GM19025 (cell line): ENCODE measurements at regions not wholly inside any gene's neighbourhood (a gene's known extent, or its start where the extent isn't known, plus 50 kb on each side); places are given as distances from the start of the nearest gene placed in this dataset.
"Not testable (repeated sequence)": the region's sequence is repeated elsewhere in the genome, so short reads cannot be mapped to it uniquely, and the experiment has no call there.

Experiments
- ATAC-seq: cut with Tn5 transposase; IDR thresholded peaks from one replicate; pipeline ENCODE4 v1.9.1; 2021; ENCODE audit warnings: mild to moderate bottlenecking, low read depth, moderate library complexity; ENCODE audit not compliant: unreplicated experiment

DNA sequence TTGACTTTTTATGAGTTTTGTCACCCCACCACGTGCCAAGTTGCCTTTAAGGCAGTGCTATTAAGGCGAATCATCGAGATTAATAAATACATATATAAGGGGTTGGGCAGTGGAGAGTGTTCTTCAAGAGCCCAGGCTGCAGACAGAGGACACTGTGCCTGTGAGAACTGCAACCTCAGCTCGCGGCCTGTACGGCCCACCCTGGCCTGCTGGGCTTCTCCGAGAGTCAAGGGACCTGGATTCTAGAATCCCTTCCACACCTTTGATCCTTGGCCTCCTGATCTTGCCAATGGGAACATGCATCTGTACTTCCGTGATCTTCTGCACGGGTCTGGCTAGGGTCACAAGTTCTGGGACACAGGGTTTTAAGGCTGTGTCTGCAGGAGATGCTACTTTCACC, 54.5 kb downstream of the IRX5 start:
- no peak for ATAC-seq

DNA sequence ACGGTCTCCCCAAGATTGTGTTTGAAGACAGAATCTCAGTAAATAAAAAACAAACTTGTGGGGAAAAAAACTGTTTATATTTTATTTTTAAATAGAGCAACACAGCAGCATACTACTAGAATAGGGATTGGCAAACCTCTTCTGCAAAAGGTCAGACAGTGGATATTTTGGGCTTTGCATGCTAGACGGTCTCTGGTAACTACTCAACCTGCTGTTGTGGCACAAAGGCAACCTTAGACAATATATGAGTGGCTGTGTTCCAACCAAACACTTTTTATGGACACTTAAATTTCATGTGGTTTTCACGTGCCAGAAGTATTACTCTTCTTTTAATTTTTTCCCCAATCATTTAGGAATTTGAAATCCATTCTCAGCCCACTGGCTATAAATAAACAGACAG, 55.0 kb downstream of the IRX5 start:
- ATAC-seq, result no peak

DNA sequence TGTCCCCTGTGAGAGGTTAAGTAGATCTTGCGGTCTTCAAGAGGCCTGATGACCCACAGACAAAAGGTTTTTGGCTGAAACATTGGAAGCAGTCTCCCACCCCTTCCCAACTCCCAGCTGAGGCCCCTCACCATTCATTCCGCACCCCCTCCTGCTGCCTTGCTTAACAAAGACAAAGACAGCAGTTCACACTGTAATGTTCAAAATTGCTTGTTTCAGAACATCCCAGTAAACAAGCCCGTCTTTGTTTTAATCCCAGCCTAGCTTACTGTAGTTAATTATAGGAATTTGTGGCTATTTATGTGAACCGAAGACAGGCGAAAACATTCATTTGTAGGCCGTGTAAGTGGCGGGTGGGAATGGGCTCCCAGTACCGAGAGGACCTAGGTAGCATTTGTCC, 55.7 kb downstream of the IRX5 start:
- no peak for ATAC-seq

DNA sequence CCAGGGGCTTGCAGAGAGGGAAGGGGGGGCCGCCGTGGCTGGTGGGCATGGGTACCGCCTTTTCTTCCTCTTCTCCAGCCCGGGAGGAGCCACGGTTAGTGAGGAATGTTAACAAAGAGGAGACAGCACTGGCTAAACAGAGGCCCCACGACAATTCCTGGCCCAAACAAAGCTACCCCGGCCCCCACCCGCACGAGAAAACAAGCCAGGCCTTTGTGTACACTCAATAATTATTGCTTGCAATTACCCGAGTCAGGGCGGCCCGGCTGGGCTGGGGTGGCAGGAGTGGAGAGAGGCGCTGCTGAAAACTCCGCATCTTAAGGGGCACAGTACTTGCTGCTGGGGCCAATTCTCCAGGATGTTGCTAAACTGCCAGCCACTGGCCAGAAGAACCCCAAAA, 56.4 kb downstream of the IRX5 start:
- no peak for ATAC-seq

DNA sequence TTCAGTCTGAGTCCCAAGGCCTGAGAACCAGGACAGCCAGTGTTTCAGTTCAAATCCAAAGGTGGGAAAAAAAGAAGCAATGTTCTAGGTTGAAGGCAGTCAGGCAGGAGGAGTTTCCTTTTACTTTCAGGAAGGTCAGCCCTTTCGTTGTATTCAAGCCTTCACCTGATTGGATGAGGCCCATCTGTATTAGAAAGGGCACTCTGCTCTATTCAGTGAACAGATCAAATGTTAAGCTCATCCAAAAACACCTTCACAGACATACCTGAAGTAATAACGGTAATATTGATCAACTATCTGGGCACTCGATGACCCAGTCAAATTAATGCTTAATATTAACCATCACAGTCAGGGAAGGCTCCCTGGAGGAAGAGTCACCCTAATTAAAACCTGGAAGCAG, 60.9 kb downstream of the IRX5 start:
- no peak for ATAC-seq

DNA sequence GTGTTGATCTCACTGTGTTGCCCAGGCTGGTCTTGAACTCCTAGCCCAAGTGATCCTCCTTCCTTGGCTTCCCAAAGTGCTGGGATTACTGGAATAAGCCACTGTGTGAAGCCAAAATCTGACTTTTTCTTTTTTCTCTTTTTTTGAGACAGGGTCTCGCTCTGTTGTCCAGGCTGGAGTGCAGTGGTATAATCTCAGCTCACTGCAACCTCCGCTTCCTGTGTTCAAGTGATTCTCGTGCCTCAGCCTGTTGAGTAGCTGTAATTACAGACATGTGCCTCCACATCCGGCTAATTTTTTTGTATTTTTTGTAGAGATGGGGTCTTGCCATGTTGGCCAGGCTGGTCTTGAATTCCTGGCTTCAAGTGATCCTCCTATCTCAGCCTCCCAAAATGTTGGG, 61.3 kb downstream of the IRX5 start:
- not testable (repeated sequence) for ATAC-seq

DNA sequence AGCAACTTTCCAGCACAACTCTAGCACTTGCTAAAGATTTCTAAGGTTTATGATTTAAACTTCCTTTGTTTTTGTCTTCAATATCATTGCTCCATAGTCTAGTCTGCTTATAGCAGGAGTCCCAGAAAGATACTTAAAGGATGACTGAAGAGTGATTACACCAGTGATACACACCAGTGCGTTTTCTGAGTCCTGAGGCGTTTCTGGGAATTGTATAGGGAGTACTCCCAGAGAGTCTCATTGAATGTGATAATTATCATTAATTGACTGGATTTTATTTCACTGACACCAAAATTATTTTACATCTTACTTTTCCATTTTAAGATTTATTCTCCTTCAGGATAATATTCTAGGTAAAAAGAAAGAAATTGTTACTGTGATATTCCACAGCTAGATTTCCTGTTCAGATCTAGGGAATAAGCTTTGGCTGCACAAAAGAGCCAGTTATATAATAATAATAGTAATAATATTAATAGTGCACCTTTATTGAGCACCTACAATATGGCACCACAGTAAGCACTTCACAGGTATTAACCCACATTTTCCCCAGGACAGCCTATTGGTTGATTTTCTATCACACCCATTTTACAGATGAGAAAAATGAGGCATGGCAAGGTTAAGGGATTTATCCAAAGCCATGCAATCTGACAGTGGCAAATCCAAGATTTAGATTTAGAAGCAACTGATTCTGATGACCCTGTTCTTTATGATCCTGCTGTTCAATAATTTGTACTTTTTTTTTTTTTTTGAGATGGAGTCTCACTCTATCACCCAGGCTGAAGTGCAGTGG, 62.6 kb downstream of the IRX5 start:
- ATAC-seq, result no peak

DNA sequence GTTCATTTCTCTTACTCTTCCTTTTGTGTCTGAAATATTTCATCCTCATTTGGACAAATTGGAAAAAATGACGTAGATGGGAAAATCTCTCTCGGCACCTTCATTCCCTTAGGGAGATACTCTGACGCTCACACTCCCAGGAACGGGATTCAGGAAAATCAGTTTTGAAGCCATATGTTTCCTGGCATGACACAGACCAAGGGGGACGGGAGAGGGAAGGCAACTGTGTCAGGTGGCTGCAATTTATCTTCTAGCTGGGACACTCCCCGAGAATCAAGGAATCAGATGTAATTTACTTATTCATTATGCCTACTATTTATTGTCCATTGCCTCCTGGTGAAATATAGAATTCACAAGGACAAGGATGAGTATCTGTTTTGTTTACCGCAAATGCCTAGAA, 65.5 kb downstream of the IRX5 start:
- no peak for ATAC-seq

DNA sequence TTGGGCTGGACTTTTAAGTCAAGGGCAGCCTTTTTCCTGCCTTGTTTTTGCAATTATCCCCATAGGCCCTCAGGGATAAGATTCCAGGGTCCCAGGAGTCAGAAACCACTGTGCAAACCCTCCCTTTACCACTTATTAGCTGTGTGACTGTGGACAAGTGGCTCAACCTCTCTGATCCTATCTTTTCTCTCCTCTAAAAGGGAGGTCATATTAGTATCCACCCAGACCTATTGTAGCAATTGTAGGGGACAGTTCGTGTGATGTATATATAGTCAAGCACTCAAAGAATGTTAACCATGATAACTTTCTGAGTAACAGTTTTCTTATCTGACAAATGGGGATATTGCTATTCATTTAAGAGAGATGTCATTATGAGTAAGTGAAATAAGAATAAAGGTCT, 68.2 kb downstream of the IRX5 start:
- ATAC-seq, result no peak

DNA sequence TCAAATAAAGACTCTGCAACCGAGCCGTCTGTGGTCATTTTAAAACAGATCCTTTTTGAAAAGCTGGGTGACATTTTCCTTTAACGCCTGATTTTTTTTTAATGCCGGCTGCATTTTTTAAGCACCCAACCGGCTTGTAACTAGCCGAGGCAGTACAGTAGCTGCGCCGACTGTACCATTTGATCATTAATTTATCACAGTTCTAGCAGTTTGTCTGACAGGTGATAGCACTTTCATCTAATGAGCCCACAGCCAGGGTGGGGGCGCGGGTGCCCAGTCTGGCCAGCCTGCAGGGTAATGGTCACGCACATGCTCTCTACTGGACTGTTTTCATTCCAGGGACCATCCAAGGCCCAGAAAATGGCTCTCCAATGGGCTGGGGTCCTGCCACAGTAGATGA, 68.8 kb downstream of the IRX5 start:
- no peak for ATAC-seq

DNA sequence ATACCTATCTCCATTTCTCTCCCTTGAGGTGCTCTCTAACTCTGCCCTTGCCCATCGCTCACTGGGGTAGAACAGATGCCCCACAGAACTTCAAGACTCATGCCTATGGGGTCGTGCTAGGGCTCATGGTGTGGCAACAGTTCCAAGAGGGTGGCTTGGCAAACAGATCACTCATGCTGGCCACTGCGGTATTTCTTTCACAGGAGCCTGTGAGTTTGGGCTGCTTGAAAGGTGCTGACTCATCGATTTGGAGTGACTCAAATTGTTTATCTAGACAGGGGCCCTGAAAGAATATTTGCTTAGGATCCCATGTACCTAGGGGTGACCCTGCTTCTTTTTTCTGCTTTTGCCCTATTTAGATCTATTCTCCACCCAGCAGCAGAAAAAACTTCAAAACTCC, 69.9 kb downstream of the IRX5 start:
- no peak for ATAC-seq

DNA sequence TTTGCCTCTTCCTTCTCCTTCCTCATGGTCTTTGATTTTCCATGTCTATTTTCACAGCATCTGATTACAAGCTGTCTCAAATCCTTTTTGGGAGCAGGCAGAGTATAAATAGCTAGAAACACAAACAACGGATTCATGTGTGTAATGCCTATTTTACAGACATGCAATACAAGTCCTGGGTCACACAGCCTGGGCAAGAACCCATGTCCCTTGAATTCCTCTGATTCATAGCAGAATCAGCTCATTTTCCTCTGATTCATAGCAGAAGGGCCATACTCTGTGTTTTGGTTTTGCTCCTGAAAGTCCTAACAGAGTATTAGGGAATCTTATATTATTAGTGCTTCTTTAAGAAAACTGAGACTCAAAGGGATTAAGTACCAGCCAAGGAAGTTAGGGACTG, 71.3 kb downstream of the IRX5 start:
- no peak for ATAC-seq

DNA sequence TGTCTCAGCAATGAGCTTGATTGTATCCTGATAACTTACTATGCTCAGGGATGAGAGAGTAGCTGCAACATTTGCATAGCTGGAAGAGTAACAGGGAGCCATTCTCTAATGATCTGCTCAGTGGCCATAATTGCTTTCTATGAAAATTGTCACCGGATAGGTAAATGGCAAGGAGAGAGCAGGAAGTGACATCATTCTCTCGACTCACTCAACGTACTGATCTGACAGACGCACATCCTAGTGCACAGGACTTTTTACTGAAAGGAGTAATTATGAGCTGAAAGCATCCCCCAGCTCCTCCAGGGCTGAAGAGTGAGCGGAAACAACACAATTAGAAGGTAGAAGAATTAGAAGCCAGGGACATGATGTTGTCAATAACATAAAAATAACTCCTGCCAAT, 71.8 kb downstream of the IRX5 start:
- ATAC-seq, result no peak

DNA sequence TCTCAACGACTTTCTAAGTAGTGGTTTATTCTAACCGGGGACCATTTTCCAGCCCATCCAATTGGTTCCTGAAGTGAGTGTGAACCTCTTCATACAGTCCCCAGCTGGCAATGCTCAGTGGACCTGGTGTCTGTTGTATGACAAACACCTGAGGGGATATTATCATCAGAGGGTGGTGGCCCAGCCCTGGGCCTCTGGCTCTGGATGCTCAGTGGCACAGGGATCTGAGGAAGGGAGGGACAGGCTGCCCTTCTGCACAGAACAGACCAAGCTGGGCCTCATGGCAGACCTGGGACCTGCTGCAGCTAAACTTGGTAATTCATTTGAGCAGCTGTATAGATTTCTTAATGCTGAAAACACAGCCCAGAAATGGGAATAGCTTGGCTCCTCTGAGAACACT, 72.6 kb downstream of the IRX5 start:
- no peak for ATAC-seq

DNA sequence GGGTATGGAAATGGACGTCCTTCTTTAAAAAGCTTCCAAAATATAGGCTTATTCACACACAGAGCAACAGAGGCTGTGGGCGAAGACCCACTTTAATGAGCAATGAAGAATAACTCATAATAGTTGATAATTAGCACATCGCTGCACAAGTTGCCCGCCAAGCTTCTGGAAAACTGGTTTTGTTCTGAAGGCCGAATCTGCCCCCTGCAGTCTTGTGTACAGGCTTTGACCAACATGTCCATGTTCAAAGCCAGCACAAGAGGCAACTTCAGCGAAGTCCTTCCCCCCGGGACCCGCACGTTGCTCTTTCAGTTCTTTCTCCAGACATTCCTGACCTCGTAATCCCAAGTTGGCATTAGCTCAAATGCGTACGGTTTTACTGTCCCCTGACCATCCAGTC, 73.3 kb downstream of the IRX5 start:
- ATAC-seq, result no peak

DNA sequence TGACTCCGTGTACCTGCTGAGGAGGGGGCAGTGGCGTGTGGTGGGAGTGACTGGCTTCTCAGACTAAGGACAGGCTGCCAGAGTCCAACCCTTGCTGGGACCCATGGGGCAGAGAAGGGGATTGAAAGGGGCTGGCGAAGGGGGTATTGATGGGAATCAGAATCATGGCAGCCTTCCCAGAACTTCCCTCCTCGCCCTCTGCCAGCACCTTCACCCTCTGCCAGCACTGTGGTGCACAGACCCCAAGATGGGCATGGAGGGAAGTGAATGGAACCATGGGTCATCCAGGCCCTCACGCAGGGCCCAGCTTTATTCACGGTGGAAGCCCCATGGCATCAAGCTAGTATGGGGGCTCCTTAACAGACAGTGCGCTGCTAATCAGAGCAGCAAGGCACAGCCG, 76.8 kb downstream of the IRX5 start:
- ATAC-seq, result no peak

DNA sequence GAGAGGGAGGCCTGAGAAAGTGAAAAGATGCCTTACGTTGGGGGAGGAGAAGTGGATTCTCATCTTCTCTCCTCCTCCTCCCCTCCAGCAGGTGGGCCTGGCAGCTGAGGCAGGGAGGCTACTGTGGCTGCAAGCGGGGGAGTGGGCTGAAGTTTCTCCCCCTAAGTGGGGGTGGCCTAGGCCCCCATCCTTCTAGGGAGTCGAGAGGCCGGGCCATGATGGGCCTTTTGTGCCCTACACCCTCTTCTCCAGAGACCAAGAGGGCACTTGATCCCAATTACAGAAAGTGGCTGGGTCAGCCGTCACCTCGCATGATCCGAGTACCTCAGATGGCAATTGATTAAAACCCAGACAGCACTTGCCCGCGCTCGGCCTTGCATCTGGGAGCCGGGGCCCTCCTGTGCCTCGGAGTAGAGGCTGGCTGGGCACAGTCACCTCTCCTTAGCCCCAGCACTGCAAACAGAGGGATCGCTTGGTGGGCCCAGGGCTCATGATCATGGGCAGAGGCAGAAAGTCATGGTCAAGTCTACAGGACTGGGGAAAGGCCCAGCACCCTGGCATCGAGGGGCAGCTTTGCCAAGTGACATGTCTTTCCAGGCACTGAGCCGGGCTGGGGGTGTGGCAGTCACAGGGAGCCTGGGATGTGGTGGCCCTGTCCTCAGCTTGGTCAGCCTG, 78.3 kb downstream of the IRX5 start:
- no peak for ATAC-seq

DNA sequence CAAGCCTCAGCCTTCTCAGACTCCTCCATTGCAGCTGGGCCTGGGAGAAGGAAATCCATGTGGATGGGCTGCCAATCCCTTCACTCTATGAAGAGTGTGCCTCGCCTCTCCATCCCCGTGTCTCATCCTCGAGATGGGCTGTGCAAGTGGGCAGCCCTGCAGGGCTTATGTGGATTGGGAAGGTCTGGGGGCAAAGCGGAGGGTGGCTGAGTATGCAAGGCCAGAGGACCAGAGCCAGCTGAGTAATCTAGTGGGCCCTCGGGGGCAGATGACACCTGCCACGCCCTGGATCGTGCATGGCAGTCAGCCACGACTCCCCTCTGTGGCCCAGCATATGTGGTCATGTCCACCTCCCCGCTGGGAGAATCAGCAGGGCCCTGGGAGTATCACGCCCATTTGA, 78.9 kb downstream of the IRX5 start:
- no peak for ATAC-seq

DNA sequence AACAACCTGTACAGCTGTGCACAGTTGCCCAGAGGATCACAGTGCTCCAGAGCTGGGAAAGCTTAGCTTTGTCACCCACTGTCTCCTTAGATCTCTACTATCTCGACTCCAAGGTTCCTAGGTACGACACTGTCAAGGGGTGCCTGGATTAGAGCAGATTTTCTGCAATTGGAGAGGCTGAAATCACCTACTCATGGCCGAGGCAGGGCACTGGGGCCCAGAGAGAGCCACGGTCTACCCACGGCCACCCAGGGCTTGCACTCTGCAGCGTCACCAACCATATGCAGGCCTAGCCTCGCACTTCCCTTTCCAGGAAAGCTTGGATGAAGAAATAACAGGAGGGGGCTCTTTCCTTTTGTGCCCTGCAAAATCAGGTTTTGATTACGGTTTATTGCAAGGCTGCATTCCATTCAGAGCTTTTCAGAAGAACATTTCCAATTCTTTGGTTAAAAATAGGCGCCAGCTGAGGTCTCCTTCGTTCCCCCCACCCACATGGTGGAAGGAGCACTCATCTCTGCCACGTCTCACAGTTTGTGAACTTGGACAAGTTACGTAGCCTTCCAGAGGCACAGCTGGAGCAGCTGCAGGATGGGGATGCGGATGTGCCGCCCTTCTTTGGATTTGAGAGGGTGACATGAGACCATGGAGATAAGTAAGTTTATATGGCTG, 80.0 kb downstream of the IRX5 start:
- ATAC-seq, result no peak

DNA sequence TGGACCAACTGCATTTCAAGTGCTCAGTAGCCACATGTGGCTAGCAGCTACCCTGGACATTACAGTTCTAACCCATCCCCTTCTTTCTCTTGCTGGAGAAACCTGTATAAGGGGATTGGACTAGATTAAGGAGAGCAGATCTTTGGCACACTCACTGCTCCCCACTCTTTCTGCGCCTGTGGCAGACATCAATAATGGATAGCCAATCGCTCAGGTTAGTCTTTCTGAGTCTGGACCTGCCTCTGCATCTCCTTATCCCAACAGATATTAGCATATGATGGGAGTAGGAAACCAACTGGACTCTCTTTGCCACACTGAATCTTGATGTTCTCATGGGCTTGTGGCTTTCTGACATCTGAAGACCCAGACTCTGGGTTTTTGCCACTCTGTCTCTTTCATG, 81.7 kb downstream of the IRX5 start:
- ATAC-seq, result no peak

DNA sequence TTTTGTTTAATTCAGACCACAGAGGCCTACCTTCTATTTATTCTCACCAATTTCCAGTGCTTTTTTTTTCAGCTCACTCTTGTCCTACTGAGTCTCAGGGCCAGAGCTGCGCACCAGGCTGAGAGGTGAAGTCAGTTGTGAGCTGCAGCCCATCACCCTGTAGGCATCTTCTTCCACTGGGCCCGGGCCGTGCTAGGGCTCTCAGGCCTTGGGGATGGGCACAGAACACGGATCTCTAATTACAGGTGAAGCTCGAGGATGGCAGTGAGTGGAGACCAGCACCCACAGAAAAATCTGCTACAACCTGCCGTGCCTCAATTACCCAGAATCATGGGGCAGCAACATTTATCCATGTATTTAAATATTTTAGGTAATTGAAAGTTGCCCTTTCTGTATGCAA, 82.1 kb downstream of the IRX5 start:
- no peak for ATAC-seq

DNA sequence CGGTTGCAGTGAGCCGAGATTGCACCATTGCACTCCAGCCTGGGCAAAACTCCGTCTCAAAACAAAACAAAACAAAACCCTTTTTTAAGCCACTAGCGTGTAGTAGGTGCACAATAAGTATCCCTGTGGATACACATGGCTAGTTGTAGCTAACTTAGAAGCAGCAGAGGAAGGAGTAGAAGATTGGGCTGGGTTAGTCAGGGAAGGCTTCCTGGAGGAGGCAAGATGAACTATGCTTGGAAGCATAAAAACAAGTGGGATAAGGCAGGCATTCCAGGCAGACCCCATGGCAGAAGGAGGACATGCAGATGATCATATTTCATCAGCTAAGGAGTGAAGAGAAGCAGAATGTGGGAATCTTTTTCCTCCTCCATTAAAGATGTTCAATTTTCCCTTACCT, 83.4 kb downstream of the IRX5 start:
- no peak for ATAC-seq
